ENCODE measurements at regions not wholly inside any gene's neighbourhood (a gene's known extent, or its start where the extent isn't known, plus 50 kb on each side); places are given as distances from the start of the nearest gene placed in this dataset.

DNA sequence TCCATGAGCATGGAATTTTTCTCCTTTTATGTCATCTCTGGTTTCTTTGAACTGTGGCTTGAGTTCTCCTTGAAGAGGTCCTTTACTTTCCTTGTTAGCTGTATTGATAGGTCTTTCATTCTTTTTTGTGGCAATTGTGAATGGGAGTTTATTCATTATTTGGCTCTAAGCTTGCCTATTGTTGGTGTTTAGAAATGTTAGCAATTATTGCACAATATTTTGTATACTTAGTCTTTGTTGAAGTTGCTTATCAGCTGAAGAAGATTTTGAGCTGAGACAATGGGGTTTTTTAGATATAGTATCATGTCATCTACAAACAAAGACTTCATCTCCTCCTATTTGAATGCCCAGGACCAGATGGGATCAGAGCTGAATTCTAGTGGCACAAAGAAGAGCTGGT is 1143.8 kb downstream of the XPNPEP1 start:
- no peaks in the 10 kb centered on the region for H3K9me3 ChIP-seq
- no peak overlapping the region for H3K4me3 ChIP-seq
- no peaks in the 10 kb centered on the region for H3K4me1 ChIP-seq
- intact Hi-C loops (cut with DNase I; ENCODE audit: low total_unique reads): no loop called here
- no peaks in the 10 kb centered on the region for H3K36me3 ChIP-seq (ENCODE audit: low read depth, missing control alignments)
- TF ChIP-seq POLR2A (IDR thresholded peaks at IDR 0.05) (no peak), CTCF (IDR thresholded peaks at IDR 0.05) (no peak)
- H3K27me3 ChIP-seq: no peaks in the 10 kb centered on the region
- no peak overlapping the region for H3K27ac ChIP-seq
- DNase-seq: no peak

DNA sequence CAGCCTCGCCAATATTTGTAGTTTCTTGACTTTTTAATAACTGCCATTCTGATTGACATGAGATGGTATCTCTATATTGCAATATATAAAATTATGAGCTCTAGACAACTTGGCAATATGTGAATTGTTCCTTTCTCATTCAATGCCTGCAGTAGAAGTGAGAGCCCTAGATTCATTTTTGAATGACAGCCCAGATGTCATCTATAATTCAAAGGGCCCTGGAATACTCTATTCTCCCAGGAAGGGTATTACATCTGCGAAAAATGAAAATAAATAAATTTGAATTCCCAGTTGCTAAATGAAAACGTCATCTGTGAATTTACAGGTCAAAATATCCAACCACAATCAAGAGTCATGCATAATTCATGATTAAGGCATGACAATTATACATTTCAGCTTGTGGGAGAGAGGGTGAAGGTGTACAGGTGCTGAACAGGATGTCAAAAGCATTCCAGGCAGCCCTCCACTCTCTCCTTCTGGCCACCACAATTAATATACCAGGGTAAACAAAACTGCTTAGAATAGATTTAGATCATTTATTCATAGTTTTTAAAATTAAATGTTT is 1147.3 kb downstream of the XPNPEP1 start:
- no peak for DNase-seq
- no peaks in the 10 kb centered on the region for H3K36me3 ChIP-seq (ENCODE audit: low read depth, missing control alignments)
- no peaks in the 10 kb centered on the region for H3K9me3 ChIP-seq
- no peak overlapping the region for H3K27ac ChIP-seq
- no peaks in the 10 kb centered on the region for H3K27me3 ChIP-seq
- H3K4me1 ChIP-seq: no peaks in the 10 kb centered on the region
- TF ChIP-seq CTCF (IDR thresholded peaks at IDR 0.05) (no peak), POLR2A (IDR thresholded peaks at IDR 0.05) (no peak)
- H3K4me3 ChIP-seq: no peak overlapping the region
- intact Hi-C loops (cut with DNase I; ENCODE audit: low total_unique reads): no loop called here
- 85 to 90% methylated on average over 3 of the region's 3 CpGs for WGBS, 2 donors

GRCh38 chr10:108771106-108771505 is 1152.2 kb downstream of the XPNPEP1 start:
- Histone ChIP-seq H3K36me3 (ENCODE audit: low read depth, missing control alignments) (no peaks in the 10 kb centered on the region), H3K9me3 (no peaks in the 10 kb centered on the region), H3K27me3 (no peaks in the 10 kb centered on the region), H3K27ac (no peak overlapping the region), H3K4me3 (no peak overlapping the region), H3K4me1 (no peaks in the 10 kb centered on the region)
- intact Hi-C loops (cut with DNase I; ENCODE audit: low total_unique reads): no loop called here
- no peak for DNase-seq
- TF ChIP-seq POLR2A (IDR thresholded peaks at IDR 0.05) (no peak), CTCF (IDR thresholded peaks at IDR 0.05) (no peak)

DNA sequence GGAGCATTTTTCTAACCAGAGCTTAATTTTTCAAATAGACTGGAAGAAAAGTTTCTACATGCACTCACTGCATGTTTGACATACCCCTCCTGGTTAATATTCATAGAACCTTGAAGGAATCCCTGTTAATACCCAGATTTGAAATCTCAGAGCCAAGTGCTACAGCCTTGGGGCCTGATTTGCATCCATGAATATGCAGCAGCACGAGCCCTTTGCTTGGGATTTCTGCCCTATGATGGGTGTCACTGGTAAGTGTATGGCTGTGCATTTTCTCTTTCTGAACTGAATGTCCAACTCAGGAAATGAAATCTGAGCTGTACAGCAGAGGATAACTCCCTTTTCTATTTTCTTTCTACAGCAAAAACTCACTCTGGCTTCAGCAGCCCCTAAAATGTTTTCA is 1157.5 kb downstream of the XPNPEP1 start:
- no peaks in the 10 kb centered on the region for H3K9me3 ChIP-seq
- no peaks in the 10 kb centered on the region for H3K36me3 ChIP-seq (ENCODE audit: low read depth, missing control alignments)
- no peak overlapping the region for H3K4me3 ChIP-seq
- intact Hi-C loops (cut with DNase I; ENCODE audit: low total_unique reads): no loop called here
- no peaks in the 10 kb centered on the region for H3K4me1 ChIP-seq
- H3K27ac ChIP-seq: no peak overlapping the region
- 87 to 95% methylated on average over 1 of the region's 1 CpG for WGBS, 2 donors
- DNase-seq: no peak
- TF ChIP-seq POLR2A (IDR thresholded peaks at IDR 0.05): no peak
- no peak for TF ChIP-seq CTCF (IDR thresholded peaks at IDR 0.05)
- H3K27me3 ChIP-seq: no peaks in the 10 kb centered on the region

DNA sequence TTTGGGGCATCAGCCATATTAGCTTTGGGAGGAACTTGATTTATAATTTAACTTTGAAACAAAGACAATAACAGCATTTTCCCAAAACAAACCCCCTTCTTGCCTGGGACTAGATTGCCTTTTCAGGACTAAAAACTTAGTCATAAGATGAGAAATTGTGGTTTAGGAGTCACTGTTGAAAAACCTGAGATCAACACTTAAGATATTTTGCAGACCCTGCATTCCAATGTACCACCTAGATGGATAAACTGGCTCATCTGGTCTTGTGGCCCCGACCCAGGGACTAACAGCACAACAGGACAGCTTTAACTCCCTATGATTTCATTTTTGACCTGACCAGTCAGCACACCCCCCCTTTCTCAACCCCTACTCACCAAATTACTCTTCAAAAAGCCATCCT is 1165.4 kb downstream of the XPNPEP1 start:
- H3K4me3 ChIP-seq: no peak overlapping the region
- intact Hi-C loops (cut with DNase I; ENCODE audit: low total_unique reads): no loop called here
- no peak for DNase-seq
- H3K9me3 ChIP-seq: no peaks in the 10 kb centered on the region
- 88 to 100% methylated on average over 1 of the region's 1 CpG for WGBS, 2 donors
- no peak overlapping the region for H3K27ac ChIP-seq
- no peaks in the 10 kb centered on the region for H3K36me3 ChIP-seq (ENCODE audit: low read depth, missing control alignments)
- TF ChIP-seq POLR2A (IDR thresholded peaks at IDR 0.05): no peak
- no peak for TF ChIP-seq CTCF (IDR thresholded peaks at IDR 0.05)
- no peaks in the 10 kb centered on the region for H3K4me1 ChIP-seq
- H3K27me3 ChIP-seq: no peaks in the 10 kb centered on the region

Data from testis (tissue), 2 donors.